Progenitor cell of endocrine pancreas (in vitro differentiated cells): ENCODE measurements at regions not wholly inside any gene's neighbourhood (a gene's known extent, or its start where the extent isn't known, plus 50 kb on each side); places are given as distances from the start of the nearest gene placed in this dataset.

Source experiments
- DNase-seq: peaks from one replicate; pipeline ENCODE4 v3.0.0; 2021; ENCODE audit warnings: low spot score; ENCODE audit not compliant: unreplicated experiment
- H3K27ac Mint-ChIP-seq: 2 replicates; pipeline ENCODE4 v1.8.0; 2021; ENCODE audit warnings: mild to moderate bottlenecking, moderate library complexity, mixed read lengths
- H3K27me3 Mint-ChIP-seq: 2 replicates; pipeline ENCODE4 v1.8.0; 2021; ENCODE audit warnings: mixed read lengths
- H3K36me3 Mint-ChIP-seq: 2 replicates; pipeline ENCODE4 v1.8.0; 2022; ENCODE audit warnings: mixed read lengths; ENCODE audit not compliant: insufficient read depth
- H3K4me1 Mint-ChIP-seq: 2 replicates; pipeline ENCODE4 v1.8.0; 2021; ENCODE audit warnings: low read depth, mixed read lengths
- H3K4me3 Mint-ChIP-seq: 2 replicates; pipeline ENCODE4 v1.8.0; 2021; ENCODE audit warnings: low read depth, mild to moderate bottlenecking, moderate library complexity, mixed read lengths
- H3K9me3 Mint-ChIP-seq: 2 replicates; pipeline ENCODE4 v1.8.0; 2021; ENCODE audit warnings: low read depth, mixed read lengths
- CTCF ChIP-seq: fragments of 200-600 bp; sonication (generic); IDR thresholded peaks from one replicate; pipeline ENCODE4 v1.5.0; 2021; ENCODE audit warnings: antibody characterized with exemption, mild to moderate bottlenecking; ENCODE audit not compliant: unreplicated experiment

- H3K27ac Mint-ChIP-seq, result no peak overlapping the region
- H3K36me3 Mint-ChIP-seq, result no peaks in the 10 kb centered on the region
- no peak for DNase-seq
- no peak overlapping the region for H3K4me3 Mint-ChIP-seq
- peaks cover 35% of the 10 kb centered on the region for H3K27me3 Mint-ChIP-seq
- peaks cover 11% of the 10 kb centered on the region for H3K9me3 Mint-ChIP-seq
- no peak for TF ChIP-seq CTCF
- H3K4me1 Mint-ChIP-seq, result no peaks in the 10 kb centered on the region
Observed at GRCh38 chr7:68256295-68256694, 1259.7 kb downstream of the TYW1 start.

GRCh38 chr7:68258609-68259008, 1262.0 kb downstream of the TYW1 start:
- peaks cover 35% of the 10 kb centered on the region for H3K27me3 Mint-ChIP-seq
- no peak for DNase-seq
- no peak overlapping the region for H3K27ac Mint-ChIP-seq
- TF ChIP-seq CTCF, result no peak
- no peaks in the 10 kb centered on the region for H3K4me1 Mint-ChIP-seq
- peaks cover 5% of the 10 kb centered on the region for H3K9me3 Mint-ChIP-seq
- no peaks in the 10 kb centered on the region for H3K36me3 Mint-ChIP-seq
- no peak overlapping the region for H3K4me3 Mint-ChIP-seq

GRCh38 chr7:68265258-68265657, 1268.6 kb downstream of the TYW1 start:
- H3K4me1 Mint-ChIP-seq, result no peaks in the 10 kb centered on the region
- no peaks in the 10 kb centered on the region for H3K36me3 Mint-ChIP-seq
- no peaks in the 10 kb centered on the region for H3K27me3 Mint-ChIP-seq
- no peak overlapping the region for H3K4me3 Mint-ChIP-seq
- no peak for TF ChIP-seq CTCF
- H3K27ac Mint-ChIP-seq, result no peak overlapping the region
- H3K9me3 Mint-ChIP-seq, result peaks cover 23% of the 10 kb centered on the region
- no peak for DNase-seq

GRCh38 chr7:68266004-68266579, 1269.5 kb downstream of the TYW1 start:
- no peak overlapping the region for H3K4me3 Mint-ChIP-seq
- H3K9me3 Mint-ChIP-seq, result peaks cover 22% of the 10 kb centered on the region
- no peaks in the 10 kb centered on the region for H3K27me3 Mint-ChIP-seq
- no peak overlapping the region for H3K27ac Mint-ChIP-seq
- no peak for TF ChIP-seq CTCF
- no peak for DNase-seq
- no peaks in the 10 kb centered on the region for H3K4me1 Mint-ChIP-seq
- H3K36me3 Mint-ChIP-seq, result no peaks in the 10 kb centered on the region

- peaks cover 20% of the 10 kb centered on the region for H3K9me3 Mint-ChIP-seq
- no peak for TF ChIP-seq CTCF
- DNase-seq, result no peak
- H3K27me3 Mint-ChIP-seq, result no peaks in the 10 kb centered on the region
- no peaks in the 10 kb centered on the region for H3K36me3 Mint-ChIP-seq
- H3K4me3 Mint-ChIP-seq, result no peak overlapping the region
- no peak overlapping the region for H3K27ac Mint-ChIP-seq
- no peaks in the 10 kb centered on the region for H3K4me1 Mint-ChIP-seq
Observed at GRCh38 chr7:68267486-68267885, 1270.9 kb downstream of the TYW1 start.
